Gastrocnemius medialis (tissue), 4 donors: ENCODE measurements at regions not wholly inside any gene's neighbourhood (a gene's known extent, or its start where the extent isn't known, plus 50 kb on each side); places are given as distances from the start of the nearest gene placed in this dataset.

ENCODE experiments used
- CTCF ChIP-seq, 5 experiments: fragments of 450-650 bp in 3 of 5; fragments of 200-600 bp in 2 of 5; sonication (generic) in 2 of 5; IDR thresholded peaks in 4 of 5; conservative IDR thresholded peaks in 1 of 5; 1 replicate in 4 of 5; 2 replicates in 1 of 5; pipeline ENCODE4 v1.5.1; 2016 to 2019; ENCODE audit warnings: antibody characterized with exemption in 5 of 5, mild to moderate bottlenecking in 3 of 5, moderate library complexity in 3 of 5
- POLR2A ChIP-seq, 2 donors: fragments of 450-650 bp; IDR thresholded peaks; one replicate each; pipeline ENCODE4 v1.6.1; 2017; ENCODE audit warnings: antibody characterized with exemption in 2 of 2, mild to moderate bottlenecking in 2 of 2, moderate library complexity in 2 of 2

DNA sequence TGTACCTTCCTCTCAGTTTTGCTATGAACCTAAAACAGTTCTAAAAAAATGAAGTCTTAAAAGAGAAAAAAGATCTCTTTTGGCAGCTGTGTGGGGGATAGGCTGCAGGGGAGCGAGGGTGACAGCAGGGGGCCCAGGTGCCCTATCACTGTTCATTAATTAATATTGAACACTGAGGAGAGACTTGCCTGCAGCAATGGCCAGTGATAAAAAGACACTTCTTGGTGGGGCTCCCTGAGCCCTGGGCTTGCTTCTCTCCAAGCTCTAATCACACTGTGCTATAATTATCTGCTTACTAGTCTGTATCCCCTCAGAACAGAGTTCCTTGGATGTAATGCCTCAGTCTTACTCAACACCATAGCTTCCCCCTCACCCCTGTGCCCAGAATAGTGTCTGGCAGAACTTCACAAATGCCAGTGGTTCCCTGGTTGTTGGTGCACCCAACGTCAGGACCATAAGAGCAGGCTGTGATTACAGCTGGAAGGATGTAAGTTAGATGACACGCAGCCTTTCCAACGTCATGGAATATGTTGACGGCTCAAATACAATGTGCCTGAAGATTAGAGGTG is 52.0 kb upstream of the IRX6 start:
- TF ChIP-seq CTCF (IDR thresholded peaks at IDR 0.05 in 4 of 5, conservative IDR thresholded peaks at IDR 0.05 in 1 of 5) (no peak), POLR2A (IDR thresholded peaks at IDR 0.05) (peak; percentile 24 to 62)
